Peyer's patch (tissue), 4 donors: ENCODE measurements at regions not wholly inside any gene's neighbourhood (a gene's known extent, or its start where the extent isn't known, plus 50 kb on each side); places are given as distances from the start of the nearest gene placed in this dataset.

Source experiments
- DNase-seq, 3 donors: peaks; one replicate each; pipeline ENCODE4 v3.0.0-alpha.2; 2017 to 2019
- H3K27ac ChIP-seq, 4 donors: fragments of 200-600 bp; sonication (generic); one replicate each; pipeline ENCODE4 v1.5.1; 2016 to 2019
- H3K27me3 ChIP-seq, 2 donors: fragments of 200-600 bp; sonication (generic); one replicate each; pipeline ENCODE4 v1.5.1; 2019
- H3K36me3 ChIP-seq, 3 donors: fragments of 200-600 bp; sonication (generic); one replicate each; pipeline ENCODE4 v1.5.1; 2016 to 2019
- H3K4me1 ChIP-seq, 4 donors: fragments of 200-600 bp; sonication (generic); one replicate each; pipeline ENCODE4 v1.5.1; 2016 to 2019
- H3K4me3 ChIP-seq, 4 donors: fragments of 200-600 bp; sonication (generic); 1 replicate in 3 of 4; 2 replicates in 1 of 4; pipeline ENCODE4 v1.5.1; 2016 to 2019; ENCODE audit warnings: mild to moderate bottlenecking in 1 of 4
- H3K9me3 ChIP-seq, 4 donors: fragments of 200-600 bp; sonication (generic); one replicate each; pipeline ENCODE4 v1.5.1; 2016 to 2019; ENCODE audit warnings: mild to moderate bottlenecking in 1 of 4
- CTCF ChIP-seq, 6 experiments: fragments of 450-650 bp in 4 of 6; fragments of 200-600 bp in 2 of 6; sonication (generic) in 1 of 6; IDR thresholded peaks; one replicate each; pipeline ENCODE4 v1.5.1; 2017 to 2019; ENCODE audit warnings: antibody characterized with exemption in 6 of 6, mild to moderate bottlenecking in 3 of 6, moderate library complexity in 1 of 6
- POLR2A ChIP-seq, 2 donors: fragments of 450-650 bp; IDR thresholded peaks; one replicate each; pipeline ENCODE4 v1.5.1; 2017; ENCODE audit warnings: antibody characterized with exemption in 2 of 2, mild to moderate bottlenecking in 2 of 2, moderate library complexity in 2 of 2

- Histone ChIP-seq H3K4me1 (no peaks in the 10 kb centered on the region), H3K36me3 (no peaks in the 10 kb centered on the region), H3K27me3 (no peaks in the 10 kb centered on the region), H3K9me3 (no peaks in the 10 kb centered on the region), H3K27ac (no peak overlapping the region), H3K4me3 (no peak overlapping the region)
- no peak for DNase-seq
- TF ChIP-seq POLR2A (IDR thresholded peaks at IDR 0.05): no peak
- TF ChIP-seq CTCF (IDR thresholded peaks at IDR 0.05): no peak
These were observed 99.2 kb upstream of the KCNIP4 start for GRCh38 chr4:22047793-22048192.

- Histone ChIP-seq H3K27me3 (no peaks in the 10 kb centered on the region), H3K4me1 (no peaks in the 10 kb centered on the region), H3K4me3 (no peak overlapping the region), H3K9me3 (no peaks in the 10 kb centered on the region), H3K27ac (no peak overlapping the region), H3K36me3 (no peaks in the 10 kb centered on the region)
- TF ChIP-seq POLR2A (IDR thresholded peaks at IDR 0.05) (no peak), CTCF (IDR thresholded peaks at IDR 0.05) (no peak)
- DNase-seq: no peak
These were observed 96.6 kb upstream of the KCNIP4 start for GRCh38 chr4:22045051-22045630.

GRCh38 chr4:22031423-22031822, 82.9 kb upstream of the KCNIP4 start:
- H3K36me3 ChIP-seq: no peaks in the 10 kb centered on the region
- no peak overlapping the region for H3K4me3 ChIP-seq
- H3K27me3 ChIP-seq: no peaks in the 10 kb centered on the region
- no peaks in the 10 kb centered on the region for H3K4me1 ChIP-seq
- no peaks in the 10 kb centered on the region for H3K9me3 ChIP-seq
- H3K27ac ChIP-seq: no peak overlapping the region
- DNase-seq: no peak
- no peak for TF ChIP-seq POLR2A (IDR thresholded peaks at IDR 0.05)
- no peak for TF ChIP-seq CTCF (IDR thresholded peaks at IDR 0.05)

- H3K27ac ChIP-seq: no peak overlapping the region
- H3K9me3 ChIP-seq: no peaks in the 10 kb centered on the region
- no peaks in the 10 kb centered on the region for H3K36me3 ChIP-seq
- H3K27me3 ChIP-seq: no peaks in the 10 kb centered on the region
- H3K4me3 ChIP-seq: no peak overlapping the region
- no peaks in the 10 kb centered on the region for H3K4me1 ChIP-seq
- no peak for DNase-seq
- TF ChIP-seq CTCF (IDR thresholded peaks at IDR 0.05) (no peak), POLR2A (IDR thresholded peaks at IDR 0.05) (no peak)
These were observed 82.3 kb upstream of the KCNIP4 start for GRCh38 chr4:22030881-22031280.

DNA sequence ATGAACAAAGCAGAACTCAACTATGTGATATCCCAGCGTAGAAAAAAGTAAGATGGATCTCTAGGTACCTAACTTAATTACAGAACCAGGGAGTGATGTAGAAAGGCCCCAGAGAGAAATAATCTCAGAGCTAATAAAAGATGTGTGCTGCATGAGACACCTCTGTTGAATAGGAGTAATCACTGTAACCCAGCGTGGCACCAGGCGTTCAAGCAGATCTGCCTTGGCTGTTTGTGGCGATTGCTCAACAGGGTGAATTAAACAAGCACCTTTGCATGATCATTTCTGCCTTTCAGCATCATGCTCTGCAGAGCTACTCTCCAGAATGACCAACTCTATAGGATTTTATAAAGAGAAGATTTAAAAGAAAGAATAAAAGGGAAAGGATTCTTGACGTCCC, 81.7 kb upstream of the KCNIP4 start:
- DNase-seq: no peak
- no peaks in the 10 kb centered on the region for H3K27me3 ChIP-seq
- H3K27ac ChIP-seq: no peak overlapping the region
- no peak overlapping the region for H3K4me3 ChIP-seq
- H3K4me1 ChIP-seq: no peaks in the 10 kb centered on the region
- H3K36me3 ChIP-seq: no peaks in the 10 kb centered on the region
- TF ChIP-seq POLR2A (IDR thresholded peaks at IDR 0.05): no peak
- TF ChIP-seq CTCF (IDR thresholded peaks at IDR 0.05): no peak
- no peaks in the 10 kb centered on the region for H3K9me3 ChIP-seq

DNA sequence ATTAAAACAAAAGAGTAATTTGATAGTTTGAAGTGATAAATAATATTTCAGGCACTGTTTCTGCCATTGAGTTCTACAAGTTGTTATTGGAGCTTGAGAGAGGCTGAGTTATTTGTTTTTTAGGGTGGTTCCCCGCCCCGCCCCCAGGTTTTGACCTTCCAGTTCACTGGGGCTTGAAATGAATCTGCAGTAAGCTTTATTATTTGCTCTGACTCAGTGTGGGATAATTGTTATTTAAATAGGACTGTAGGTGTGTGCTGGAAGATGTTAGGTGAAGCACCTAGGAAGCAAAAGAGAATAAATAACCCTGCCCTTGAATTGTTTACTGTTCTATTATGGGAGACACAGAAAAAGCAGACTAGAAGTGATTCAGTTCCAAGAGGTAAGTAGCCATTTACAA, 81.2 kb upstream of the KCNIP4 start:
- no peak overlapping the region for H3K4me3 ChIP-seq
- DNase-seq: no peak
- H3K9me3 ChIP-seq: no peaks in the 10 kb centered on the region
- no peaks in the 10 kb centered on the region for H3K4me1 ChIP-seq
- no peak for TF ChIP-seq POLR2A (IDR thresholded peaks at IDR 0.05)
- no peak for TF ChIP-seq CTCF (IDR thresholded peaks at IDR 0.05)
- no peaks in the 10 kb centered on the region for H3K36me3 ChIP-seq
- H3K27me3 ChIP-seq: no peaks in the 10 kb centered on the region
- H3K27ac ChIP-seq: no peak overlapping the region
